ENCODE measurements at regions not wholly inside any gene's neighbourhood (a gene's known extent, or its start where the extent isn't known, plus 50 kb on each side); places are given as distances from the start of the nearest gene placed in this dataset.

DNA sequence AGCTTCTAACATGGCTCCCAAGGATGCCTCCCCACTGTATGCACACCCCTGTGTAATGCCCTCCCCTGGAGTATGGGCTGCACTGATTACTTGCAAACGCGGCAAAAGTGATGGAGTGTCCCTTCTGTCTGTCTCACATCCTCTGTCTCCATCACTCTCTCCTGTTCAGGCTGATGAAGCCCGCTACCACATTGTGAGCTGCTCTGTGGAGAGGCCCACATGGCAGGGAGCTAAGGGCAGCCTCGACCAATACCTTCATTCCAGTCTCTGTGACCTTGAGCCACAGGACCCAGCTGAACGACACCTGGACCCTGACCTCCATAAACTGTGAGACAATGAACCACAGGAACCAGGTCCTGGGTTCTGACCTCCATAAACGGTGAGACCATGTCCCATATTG, 154.1 kb upstream of the ETV3 start:
- no peaks in the 10 kb centered on the region for H3K36me3 ChIP-seq (ENCODE audit: control insufficient read depth, insufficient read depth, low read length)
- no peaks in the 10 kb centered on the region; the same call in 1 of the 2 replicates for H3K9me3 ChIP-seq (ENCODE audit: control insufficient read depth, insufficient read depth, low read depth, low read length)
- no peak overlapping the region for H3K27ac ChIP-seq (ENCODE audit: low read depth, low read length)
- no peak overlapping the region for H3K9ac ChIP-seq (ENCODE audit: low read length)
- H3K27me3 ChIP-seq (ENCODE audit: control insufficient read depth, insufficient read depth, low read length) = 0 out of 2 replicates have a peak, but pooled peaks cover 6% of the 10 kb centered on the region
- H3K4me1 ChIP-seq (ENCODE audit: control insufficient read depth, insufficient read depth, low read length) = no peaks in the 10 kb centered on the region
- H3K4me3 ChIP-seq (ENCODE audit: low read depth, low read length) = no peak overlapping the region

DNA sequence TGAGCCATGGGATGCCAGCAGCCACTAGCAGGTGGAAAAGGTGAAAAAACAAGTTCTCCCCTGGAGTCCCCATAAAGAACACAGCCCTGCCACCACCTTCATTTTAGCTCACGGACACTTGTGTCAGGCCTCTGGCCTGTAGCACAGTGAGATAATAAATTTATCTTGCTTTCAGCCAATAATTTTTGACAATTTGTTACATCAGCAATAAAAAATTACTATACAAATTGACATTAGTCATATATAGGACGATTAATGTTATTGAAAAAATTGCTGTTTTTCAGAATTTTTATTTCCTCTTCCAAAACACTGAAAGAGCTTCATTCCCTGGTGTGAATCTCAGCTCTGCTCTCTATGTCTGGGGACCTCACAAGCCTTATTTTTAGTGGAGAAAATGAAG, 152.9 kb upstream of the ETV3 start:
- Histone ChIP-seq H3K4me3 (ENCODE audit: low read depth, low read length) (no peak overlapping the region), H3K36me3 (ENCODE audit: control insufficient read depth, insufficient read depth, low read length) (no peaks in the 10 kb centered on the region), H3K27ac (ENCODE audit: low read depth, low read length) (no peak overlapping the region), H3K9ac (ENCODE audit: low read length) (no peak overlapping the region), H3K9me3 (ENCODE audit: control insufficient read depth, insufficient read depth, low read depth, low read length) (no peaks in the 10 kb centered on the region; the same call in 1 of the 2 replicates), H3K4me1 (ENCODE audit: control insufficient read depth, insufficient read depth, low read length) (no peaks in the 10 kb centered on the region), H3K27me3 (ENCODE audit: control insufficient read depth, insufficient read depth, low read length) (peaks cover 6% of the 10 kb centered on the region; the same call in 1 of the 2 replicates)

DNA sequence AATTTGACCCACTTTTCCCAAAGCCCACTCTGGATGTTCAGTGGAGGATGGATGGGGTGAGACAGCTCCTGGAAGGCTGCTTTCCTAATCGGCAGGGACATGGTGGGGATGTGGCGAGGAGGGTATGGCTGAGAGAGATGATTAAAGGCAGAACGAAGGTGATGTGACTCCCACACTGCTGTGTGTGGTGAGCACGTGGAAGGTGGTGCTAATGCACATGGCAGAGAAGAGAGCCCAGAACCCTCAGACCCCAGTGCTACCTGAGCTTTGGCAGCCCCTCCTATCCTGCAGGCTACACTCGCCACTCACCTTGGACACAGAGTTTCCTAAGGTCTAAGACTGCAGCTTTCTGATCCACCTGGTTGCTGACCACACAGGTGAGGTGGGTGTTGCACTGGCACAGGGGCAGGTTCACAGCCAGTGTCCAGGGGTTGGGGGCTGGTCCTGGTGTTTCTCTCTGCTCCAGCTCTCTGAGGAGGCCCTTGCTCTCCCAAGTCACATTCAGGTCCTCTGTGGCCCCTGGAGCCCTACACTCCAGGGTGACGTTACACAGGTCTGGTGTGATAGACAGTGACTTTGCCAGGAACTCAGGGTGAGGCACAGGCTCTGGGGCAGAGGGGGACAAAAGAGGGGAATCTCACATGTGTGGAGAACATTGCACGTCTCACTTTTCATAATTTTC, 151.4 kb upstream of the ETV3 start:
- Histone ChIP-seq H3K36me3 (ENCODE audit: control insufficient read depth, insufficient read depth, low read length) (no peaks in the 10 kb centered on the region), H3K4me1 (ENCODE audit: control insufficient read depth, insufficient read depth, low read length) (no peaks in the 10 kb centered on the region), H3K9me3 (ENCODE audit: control insufficient read depth, insufficient read depth, low read depth, low read length) (no peaks in the 10 kb centered on the region; the same call in 1 of the 2 replicates), H3K9ac (ENCODE audit: low read length) (no peak overlapping the region), H3K27ac (ENCODE audit: low read depth, low read length) (no peak overlapping the region), H3K4me3 (ENCODE audit: low read depth, low read length) (no peak overlapping the region), H3K27me3 (ENCODE audit: control insufficient read depth, insufficient read depth, low read length) (peaks cover 6% of the 10 kb centered on the region; the same call in 1 of the 2 replicates)

DNA sequence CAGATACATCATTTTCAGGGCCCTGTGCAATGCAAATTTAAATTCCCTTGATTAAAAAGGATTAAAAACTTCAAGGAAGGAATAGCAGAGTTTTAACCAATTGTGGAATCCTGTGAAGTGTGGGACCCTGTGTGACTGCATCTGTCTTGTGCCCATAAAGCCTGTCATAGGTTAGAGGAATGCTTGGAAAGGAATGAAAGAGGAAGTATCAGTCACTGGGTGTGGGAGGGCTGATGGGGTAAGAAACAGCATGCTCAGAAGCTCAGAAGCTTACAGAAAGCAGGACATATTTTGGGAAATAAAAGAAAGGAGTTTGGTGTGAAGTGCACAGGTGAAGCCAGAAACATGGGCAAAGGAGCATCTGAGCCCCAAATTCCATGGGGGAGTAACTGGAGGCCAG, 150.8 kb upstream of the ETV3 start:
- peaks cover 6% of the 10 kb centered on the region; the same call in 1 of the 2 replicates for H3K27me3 ChIP-seq (ENCODE audit: control insufficient read depth, insufficient read depth, low read length)
- no peak overlapping the region for H3K4me3 ChIP-seq (ENCODE audit: low read depth, low read length)
- no peak overlapping the region for H3K9ac ChIP-seq (ENCODE audit: low read length)
- H3K27ac ChIP-seq (ENCODE audit: low read depth, low read length) = no peak overlapping the region
- no peaks in the 10 kb centered on the region; the same call in 1 of the 2 replicates for H3K9me3 ChIP-seq (ENCODE audit: control insufficient read depth, insufficient read depth, low read depth, low read length)
- H3K4me1 ChIP-seq (ENCODE audit: control insufficient read depth, insufficient read depth, low read length) = no peaks in the 10 kb centered on the region
- no peaks in the 10 kb centered on the region for H3K36me3 ChIP-seq (ENCODE audit: control insufficient read depth, insufficient read depth, low read length)

DNA sequence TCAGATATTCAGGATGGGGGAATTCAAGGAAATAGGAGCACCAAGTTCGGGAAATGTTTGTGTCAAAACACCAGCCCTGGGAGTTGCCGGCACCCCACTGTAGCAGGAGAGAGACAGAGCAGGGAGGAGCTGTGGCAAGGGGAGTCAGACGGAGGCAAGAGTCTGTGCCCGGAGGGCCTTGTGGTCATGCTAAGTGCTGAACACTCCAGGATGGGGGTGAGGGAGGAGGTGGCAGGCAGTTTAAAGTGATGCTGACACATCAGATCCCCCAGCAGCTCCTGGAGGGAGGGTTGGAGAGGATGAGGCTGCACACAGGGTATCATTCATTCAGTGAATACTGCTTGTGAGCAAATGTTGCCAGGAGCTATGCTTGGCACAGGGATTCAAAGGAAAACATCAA, 150.3 kb upstream of the ETV3 start:
- Histone ChIP-seq H3K4me1 (ENCODE audit: control insufficient read depth, insufficient read depth, low read length) (no peaks in the 10 kb centered on the region), H3K4me3 (ENCODE audit: low read depth, low read length) (no peak overlapping the region), H3K27me3 (ENCODE audit: control insufficient read depth, insufficient read depth, low read length) (peaks cover 6% of the 10 kb centered on the region; the same call in 1 of the 2 replicates), H3K27ac (ENCODE audit: low read depth, low read length) (no peak overlapping the region), H3K36me3 (ENCODE audit: control insufficient read depth, insufficient read depth, low read length) (no peaks in the 10 kb centered on the region), H3K9ac (ENCODE audit: low read length) (no peak overlapping the region), H3K9me3 (ENCODE audit: control insufficient read depth, insufficient read depth, low read depth, low read length) (no peaks in the 10 kb centered on the region)

DNA sequence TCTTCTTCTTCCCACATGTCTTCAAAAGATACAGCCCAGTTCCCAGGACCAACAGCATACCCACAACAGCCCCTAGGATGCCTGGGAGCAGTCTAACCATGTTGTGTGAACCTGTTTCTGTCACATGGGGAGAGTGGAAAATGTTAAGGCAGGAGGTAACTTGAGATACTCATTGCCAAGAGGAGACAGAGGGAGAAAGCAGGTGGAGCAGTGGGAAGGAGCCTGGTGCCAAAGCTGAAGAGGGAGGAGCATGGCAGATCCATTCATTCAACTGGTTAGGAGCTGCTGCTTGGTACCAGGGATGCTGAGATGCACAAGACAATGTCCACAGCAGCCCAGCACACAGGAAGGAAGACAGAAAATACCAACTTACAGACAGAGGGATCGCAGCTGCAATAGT, 149.8 kb upstream of the ETV3 start:
- Histone ChIP-seq H3K9me3 (ENCODE audit: control insufficient read depth, insufficient read depth, low read depth, low read length) (no peaks in the 10 kb centered on the region), H3K9ac (ENCODE audit: low read length) (no peak overlapping the region), H3K4me3 (ENCODE audit: low read depth, low read length) (no peak overlapping the region), H3K27ac (ENCODE audit: low read depth, low read length) (no peak overlapping the region), H3K36me3 (ENCODE audit: control insufficient read depth, insufficient read depth, low read length) (no peaks in the 10 kb centered on the region), H3K4me1 (ENCODE audit: control insufficient read depth, insufficient read depth, low read length) (no peaks in the 10 kb centered on the region), H3K27me3 (ENCODE audit: control insufficient read depth, insufficient read depth, low read length) (peaks cover 6% of the 10 kb centered on the region; the same call in 1 of the 2 replicates)

DNA sequence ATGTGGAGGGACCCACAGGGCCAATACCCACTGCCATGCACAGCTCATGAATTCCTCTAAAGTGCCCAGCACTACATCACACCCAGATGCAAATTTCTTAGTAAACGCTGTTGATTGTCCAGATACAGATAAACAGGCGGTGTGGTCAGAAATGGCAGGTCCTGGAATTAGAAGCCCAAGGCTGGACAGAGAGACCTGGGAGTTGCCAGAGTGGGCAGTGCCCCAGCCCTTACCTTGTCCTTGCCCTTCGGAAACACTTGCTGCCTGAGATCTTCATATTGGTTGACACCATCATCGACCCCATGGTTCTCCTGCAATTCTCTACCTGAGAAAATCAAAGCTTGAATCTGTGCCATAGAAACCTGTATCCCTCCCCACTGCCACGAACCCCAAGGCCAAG, 149.3 kb upstream of the ETV3 start:
- Histone ChIP-seq H3K4me3 (ENCODE audit: low read depth, low read length) (no peak overlapping the region), H3K9ac (ENCODE audit: low read length) (no peak overlapping the region), H3K27me3 (ENCODE audit: control insufficient read depth, insufficient read depth, low read length) (peaks cover 6% of the 10 kb centered on the region; the same call in 1 of the 2 replicates), H3K4me1 (ENCODE audit: control insufficient read depth, insufficient read depth, low read length) (no peaks in the 10 kb centered on the region), H3K36me3 (ENCODE audit: control insufficient read depth, insufficient read depth, low read length) (no peaks in the 10 kb centered on the region), H3K27ac (ENCODE audit: low read depth, low read length) (no peak overlapping the region), H3K9me3 (ENCODE audit: control insufficient read depth, insufficient read depth, low read depth, low read length) (no peaks in the 10 kb centered on the region)

DNA sequence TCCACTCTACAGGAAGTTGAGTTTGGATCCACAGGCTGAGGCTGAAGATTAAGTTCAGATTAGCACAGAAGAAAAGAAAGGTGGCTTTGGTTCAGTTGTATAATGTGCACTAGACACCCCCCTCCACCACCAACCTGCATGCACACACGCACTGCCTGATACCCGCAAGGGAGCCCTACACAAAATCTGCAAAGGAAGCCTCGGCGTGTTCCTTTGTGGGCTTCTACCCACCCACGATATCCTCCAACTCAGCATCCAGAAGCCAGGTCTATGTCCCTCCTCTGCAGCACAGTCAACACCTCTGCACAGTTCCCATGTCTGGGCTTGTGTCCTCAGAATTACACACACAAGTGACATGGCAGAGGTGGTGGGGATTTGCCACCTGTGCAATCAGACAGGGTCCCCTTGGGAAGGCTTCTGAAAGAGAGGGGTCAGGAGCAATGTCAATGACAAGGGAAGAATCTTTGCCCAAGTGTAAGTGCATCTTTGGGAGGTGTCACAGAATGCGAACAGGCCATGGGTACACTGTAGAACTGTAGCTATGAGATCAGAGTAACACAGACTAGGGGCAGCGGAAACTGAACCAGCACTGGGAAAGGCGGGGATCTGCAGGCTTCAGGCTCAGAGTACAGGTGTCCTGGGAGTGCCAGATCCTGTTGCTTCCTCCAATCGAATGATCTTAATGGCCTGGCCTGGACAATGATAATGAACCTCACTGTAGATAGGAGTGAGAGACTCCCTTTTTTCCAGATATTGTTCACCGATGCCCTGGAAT, 148.6 kb upstream of the ETV3 start:
- H3K9me3 ChIP-seq (ENCODE audit: control insufficient read depth, insufficient read depth, low read depth, low read length) = no peaks in the 10 kb centered on the region
- no peak overlapping the region for H3K4me3 ChIP-seq (ENCODE audit: low read depth, low read length)
- no peak overlapping the region for H3K9ac ChIP-seq (ENCODE audit: low read length)
- peaks cover 6% of the 10 kb centered on the region; the same call in 1 of the 2 replicates for H3K27me3 ChIP-seq (ENCODE audit: control insufficient read depth, insufficient read depth, low read length)
- no peak overlapping the region for H3K27ac ChIP-seq (ENCODE audit: low read depth, low read length)
- no peaks in the 10 kb centered on the region for H3K36me3 ChIP-seq (ENCODE audit: control insufficient read depth, insufficient read depth, low read length)
- no peaks in the 10 kb centered on the region for H3K4me1 ChIP-seq (ENCODE audit: control insufficient read depth, insufficient read depth, low read length)

DNA sequence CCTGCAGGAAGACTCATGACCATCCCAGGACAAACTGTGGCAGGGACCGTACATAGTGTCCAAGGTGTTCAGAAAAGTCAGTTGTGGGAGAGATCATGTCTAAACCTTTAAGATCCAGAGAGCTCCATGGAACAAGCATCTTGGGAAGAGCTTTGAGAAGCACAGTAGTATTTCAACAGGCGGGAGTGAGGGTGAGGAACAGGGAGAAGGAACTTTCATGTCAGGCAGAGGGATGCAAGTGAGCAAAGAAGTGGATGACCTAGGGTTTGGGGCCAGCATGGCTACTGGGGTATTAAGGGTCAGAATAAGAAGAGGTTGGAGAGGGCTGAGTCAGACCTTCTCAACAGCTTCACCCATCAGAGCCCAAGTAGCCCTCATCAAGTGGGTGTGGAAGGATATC, 147.9 kb upstream of the ETV3 start:
- Histone ChIP-seq H3K27me3 (ENCODE audit: control insufficient read depth, insufficient read depth, low read length) (peaks cover 6% of the 10 kb centered on the region; the same call in 1 of the 2 replicates), H3K9me3 (ENCODE audit: control insufficient read depth, insufficient read depth, low read depth, low read length) (no peaks in the 10 kb centered on the region), H3K27ac (ENCODE audit: low read depth, low read length) (no peak overlapping the region), H3K36me3 (ENCODE audit: control insufficient read depth, insufficient read depth, low read length) (no peaks in the 10 kb centered on the region), H3K4me1 (ENCODE audit: control insufficient read depth, insufficient read depth, low read length) (no peaks in the 10 kb centered on the region), H3K9ac (ENCODE audit: low read length) (no peak overlapping the region), H3K4me3 (ENCODE audit: low read depth, low read length) (no peak overlapping the region)

DNA sequence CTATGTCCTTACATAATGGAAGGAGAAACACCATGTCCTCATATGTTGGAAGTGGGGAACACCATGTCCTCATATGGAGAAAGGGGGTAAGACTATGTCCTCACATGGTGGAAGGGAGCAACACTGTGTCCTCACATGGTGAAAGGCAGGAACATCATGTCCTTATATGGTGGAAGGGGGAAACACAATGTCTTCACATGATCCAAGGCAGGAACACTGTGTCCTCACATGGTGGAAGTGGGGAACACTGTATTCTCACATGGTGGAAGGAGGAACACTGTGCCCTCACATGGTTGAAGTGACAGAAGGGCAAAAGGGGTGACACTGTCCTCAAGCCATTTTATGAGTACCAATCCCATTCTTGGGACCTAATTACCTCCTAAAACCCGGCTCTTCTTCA, 146.3 kb upstream of the ETV3 start:
- no peaks in the 10 kb centered on the region for H3K36me3 ChIP-seq (ENCODE audit: control insufficient read depth, insufficient read depth, low read length)
- H3K9me3 ChIP-seq (ENCODE audit: control insufficient read depth, insufficient read depth, low read depth, low read length) = no peaks in the 10 kb centered on the region
- H3K27ac ChIP-seq (ENCODE audit: low read depth, low read length) = no peak overlapping the region
- peaks cover 4% of the 10 kb centered on the region; the same call in 1 of the 2 replicates for H3K27me3 ChIP-seq (ENCODE audit: control insufficient read depth, insufficient read depth, low read length)
- H3K4me1 ChIP-seq (ENCODE audit: control insufficient read depth, insufficient read depth, low read length) = no peaks in the 10 kb centered on the region
- no peak overlapping the region for H3K4me3 ChIP-seq (ENCODE audit: low read depth, low read length)
- H3K9ac ChIP-seq (ENCODE audit: low read length) = no peak overlapping the region

DNA sequence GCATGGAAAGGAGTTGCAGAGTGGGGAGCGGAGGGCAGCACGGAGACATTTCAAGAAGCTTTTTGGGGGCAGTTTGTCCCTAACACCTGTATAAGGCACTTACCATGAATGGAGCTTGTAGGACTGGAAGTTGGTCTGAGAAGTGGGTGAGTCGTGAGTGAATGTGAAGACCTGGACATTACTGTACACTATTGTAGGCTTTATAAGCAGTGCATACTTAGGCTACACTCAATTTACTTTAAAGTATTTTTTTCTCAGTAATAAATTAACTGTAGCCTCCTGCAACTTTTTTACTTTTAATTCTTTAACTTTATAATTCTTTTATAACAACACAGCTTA, 141.6 kb upstream of the ETV3 start:
- Histone ChIP-seq H3K9ac (ENCODE audit: low read length) (no peak overlapping the region), H3K4me3 (ENCODE audit: low read depth, low read length) (no peak overlapping the region), H3K36me3 (ENCODE audit: control insufficient read depth, insufficient read depth, low read length) (no peaks in the 10 kb centered on the region), H3K27ac (ENCODE audit: low read depth, low read length) (no peak overlapping the region), H3K27me3 (ENCODE audit: control insufficient read depth, insufficient read depth, low read length) (0 out of 2 replicates have a peak, but pooled peaks cover 9% of the 10 kb centered on the region), H3K9me3 (ENCODE audit: control insufficient read depth, insufficient read depth, low read depth, low read length) (no peaks in the 10 kb centered on the region), H3K4me1 (ENCODE audit: control insufficient read depth, insufficient read depth, low read length) (peaks cover 10% of the 10 kb centered on the region)

Measured in HUES6 (cell line).